ENCODE measurements at regions not wholly inside any gene's neighbourhood (a gene's known extent, or its start where the extent isn't known, plus 50 kb on each side); places are given as distances from the start of the nearest gene placed in this dataset.

DNA sequence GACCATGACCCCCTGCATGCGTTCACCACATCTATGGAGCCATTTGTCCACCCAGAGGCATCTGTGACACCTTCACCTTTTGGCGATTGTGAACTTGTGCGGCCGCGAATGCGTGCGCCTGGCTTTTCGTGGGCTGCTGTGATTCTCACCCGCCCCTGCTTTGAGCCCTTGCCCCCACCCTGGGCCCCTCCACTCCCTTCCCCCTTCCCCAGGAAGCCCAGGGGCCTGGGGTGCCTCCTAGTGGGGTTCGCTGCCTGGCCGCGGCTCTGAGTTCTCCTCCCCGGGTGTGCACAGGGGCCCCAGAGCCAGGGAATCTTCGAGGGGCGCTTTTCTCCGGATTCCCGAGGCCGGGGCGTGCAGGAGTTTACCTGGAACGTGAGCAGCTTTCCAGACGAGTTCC lies 97.9 kb upstream of the ACTRT2 start:
- TF ChIP-seq, protein P1, sequence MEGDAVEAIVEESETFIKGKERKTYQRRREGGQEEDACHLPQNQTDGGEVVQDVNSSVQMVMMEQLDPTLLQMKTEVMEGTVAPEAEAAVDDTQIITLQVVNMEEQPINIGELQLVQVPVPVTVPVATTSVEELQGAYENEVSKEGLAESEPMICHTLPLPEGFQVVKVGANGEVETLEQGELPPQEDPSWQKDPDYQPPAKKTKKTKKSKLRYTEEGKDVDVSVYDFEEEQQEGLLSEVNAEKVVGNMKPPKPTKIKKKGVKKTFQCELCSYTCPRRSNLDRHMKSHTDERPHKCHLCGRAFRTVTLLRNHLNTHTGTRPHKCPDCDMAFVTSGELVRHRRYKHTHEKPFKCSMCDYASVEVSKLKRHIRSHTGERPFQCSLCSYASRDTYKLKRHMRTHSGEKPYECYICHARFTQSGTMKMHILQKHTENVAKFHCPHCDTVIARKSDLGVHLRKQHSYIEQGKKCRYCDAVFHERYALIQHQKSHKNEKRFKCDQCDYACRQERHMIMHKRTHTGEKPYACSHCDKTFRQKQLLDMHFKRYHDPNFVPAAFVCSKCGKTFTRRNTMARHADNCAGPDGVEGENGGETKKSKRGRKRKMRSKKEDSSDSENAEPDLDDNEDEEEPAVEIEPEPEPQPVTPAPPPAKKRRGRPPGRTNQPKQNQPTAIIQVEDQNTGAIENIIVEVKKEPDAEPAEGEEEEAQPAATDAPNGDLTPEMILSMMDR (IDR thresholded peaks at IDR 0.05), result no peak
- DNase-seq (ENCODE audit: low spot score), result no peak
- ATAC-seq (ENCODE audit: low FRiP score), result no peak

DNA sequence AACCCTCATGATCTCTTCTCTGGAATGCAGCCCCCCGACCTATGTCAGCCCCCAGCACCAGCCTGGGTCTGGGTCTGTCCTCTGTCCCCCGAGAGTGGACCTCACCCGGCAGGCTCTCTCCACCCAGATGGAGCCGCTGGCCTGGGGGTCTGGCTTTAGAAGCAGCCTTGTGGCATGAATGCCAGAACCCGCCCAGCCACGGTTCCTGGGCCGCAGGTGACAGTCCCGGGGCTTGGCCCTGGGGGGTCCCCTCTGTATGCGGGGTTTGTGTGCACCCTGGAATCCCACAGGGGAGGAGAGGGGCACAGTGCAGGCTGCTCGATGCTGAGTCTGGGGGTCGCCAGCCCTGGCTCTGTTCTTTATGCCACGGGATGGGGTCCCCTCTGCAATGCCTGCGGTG lies 96.0 kb upstream of the ACTRT2 start:
- ATAC-seq (ENCODE audit: low FRiP score), result no peak
- no peak for DNase-seq (ENCODE audit: low spot score)
- TF ChIP-seq, protein P1 (IDR thresholded peaks at IDR 0.05), result no peak

DNA sequence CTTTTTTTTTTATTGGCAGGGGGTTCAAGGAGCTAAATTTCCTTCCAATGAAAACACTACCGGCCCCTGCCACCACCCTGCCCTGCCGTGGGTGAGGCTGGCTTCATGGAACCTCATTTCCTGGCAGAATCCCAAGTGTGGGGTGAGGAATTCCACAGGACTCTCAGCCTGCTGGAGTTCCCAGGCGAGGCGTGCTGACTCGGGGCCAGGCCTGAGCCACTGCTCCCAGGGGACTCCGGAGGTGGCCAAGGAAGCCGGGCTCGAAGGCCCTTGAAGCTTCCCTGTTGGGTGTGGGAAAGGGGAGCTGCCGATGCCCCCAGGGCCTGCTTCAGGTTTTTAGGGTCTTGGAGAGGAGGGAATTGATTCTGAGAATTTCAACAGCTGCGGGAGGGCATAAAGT lies 95.3 kb upstream of the ACTRT2 start:
- ATAC-seq (ENCODE audit: low FRiP score) (no peak), DNase-seq (ENCODE audit: low spot score) (no peak)
- TF ChIP-seq, protein P1 (IDR thresholded peaks at IDR 0.05), result no peak

DNA sequence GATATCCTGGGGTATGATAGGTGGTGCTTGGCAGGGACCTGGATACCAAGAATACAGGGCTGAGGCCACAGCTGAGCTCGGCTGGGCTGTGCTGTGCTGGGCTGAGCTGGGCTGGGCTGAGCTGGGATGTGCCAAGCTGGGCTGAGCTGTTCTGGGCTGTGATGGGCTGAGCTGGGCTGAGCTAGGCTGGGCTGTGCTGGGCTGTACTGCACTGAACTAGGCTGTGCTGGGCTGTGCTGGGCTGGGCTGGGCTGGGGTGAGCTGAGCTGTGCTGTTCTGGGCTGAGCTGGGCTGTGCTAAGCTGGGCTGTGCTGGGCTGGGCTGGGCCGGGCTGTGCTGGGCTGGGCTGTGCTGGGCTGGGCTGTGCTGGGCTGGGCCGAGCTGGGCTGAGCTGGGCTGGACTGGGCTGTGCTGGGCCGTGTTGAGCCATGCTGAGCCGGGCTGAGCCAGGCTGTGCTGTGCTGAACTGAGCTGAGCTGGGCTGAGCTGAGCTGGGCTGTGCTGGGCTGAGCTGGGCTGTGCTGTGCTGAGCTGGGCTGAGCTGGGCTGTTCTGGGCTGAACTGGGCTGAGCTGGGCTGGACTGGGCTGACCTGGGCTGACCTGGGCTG lies 94.7 kb upstream of the ACTRT2 start:
- no peak for DNase-seq (ENCODE audit: low spot score)
- ATAC-seq (ENCODE audit: low FRiP score), result no peak
- TF ChIP-seq, protein P1 (IDR thresholded peaks at IDR 0.05), result no peak

DNA sequence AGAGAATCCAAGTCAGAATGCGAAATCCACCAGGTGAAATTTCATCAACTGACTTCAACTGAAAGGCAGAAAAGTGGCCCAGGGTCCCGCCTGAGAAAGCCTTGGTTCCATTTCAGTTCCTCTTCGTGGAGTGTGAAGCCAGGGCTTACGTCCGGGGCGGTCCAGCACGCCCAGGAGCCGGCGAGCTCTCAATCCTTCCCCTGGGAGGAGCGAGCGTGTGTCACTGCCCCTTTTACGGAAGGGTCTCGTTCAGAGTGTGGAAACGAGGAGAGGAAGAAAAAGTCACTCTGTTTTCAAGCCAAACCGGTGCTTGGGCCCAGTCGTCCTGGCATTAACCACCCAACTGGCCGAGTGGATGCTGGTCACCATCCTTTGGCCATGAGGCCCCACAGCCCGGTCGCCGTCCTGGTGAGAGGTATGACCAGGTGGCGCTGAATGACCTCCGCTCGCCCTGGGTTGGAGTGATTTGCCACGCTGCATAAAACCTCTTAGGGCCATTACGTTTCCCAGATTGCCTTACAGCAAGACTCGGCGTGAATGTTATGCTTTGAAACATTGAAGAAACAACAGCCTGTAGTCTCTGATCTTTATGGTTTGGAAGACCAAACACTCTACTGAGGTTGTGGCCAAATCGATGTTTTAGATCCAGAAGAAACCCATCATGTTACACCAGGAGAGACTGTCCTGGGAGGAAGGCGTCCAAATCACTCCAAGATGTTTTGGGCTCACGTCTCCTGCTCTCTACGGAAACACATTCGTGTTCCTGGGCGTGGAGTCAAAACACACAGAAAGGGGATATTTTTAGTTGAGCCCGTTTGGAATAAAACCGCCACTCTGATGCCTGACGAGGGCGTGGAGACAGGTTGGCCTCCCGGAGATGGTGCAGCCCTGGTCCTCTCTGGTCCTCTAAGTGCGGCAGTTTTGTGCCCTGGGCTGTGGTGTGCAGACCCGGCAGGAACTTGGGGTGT lies 93.6 kb upstream of the ACTRT2 start:
- ATAC-seq (ENCODE audit: low FRiP score) (no peak), DNase-seq (ENCODE audit: low spot score) (no peak)
- TF ChIP-seq, protein P1 (IDR thresholded peaks at IDR 0.05), result no peak

DNA sequence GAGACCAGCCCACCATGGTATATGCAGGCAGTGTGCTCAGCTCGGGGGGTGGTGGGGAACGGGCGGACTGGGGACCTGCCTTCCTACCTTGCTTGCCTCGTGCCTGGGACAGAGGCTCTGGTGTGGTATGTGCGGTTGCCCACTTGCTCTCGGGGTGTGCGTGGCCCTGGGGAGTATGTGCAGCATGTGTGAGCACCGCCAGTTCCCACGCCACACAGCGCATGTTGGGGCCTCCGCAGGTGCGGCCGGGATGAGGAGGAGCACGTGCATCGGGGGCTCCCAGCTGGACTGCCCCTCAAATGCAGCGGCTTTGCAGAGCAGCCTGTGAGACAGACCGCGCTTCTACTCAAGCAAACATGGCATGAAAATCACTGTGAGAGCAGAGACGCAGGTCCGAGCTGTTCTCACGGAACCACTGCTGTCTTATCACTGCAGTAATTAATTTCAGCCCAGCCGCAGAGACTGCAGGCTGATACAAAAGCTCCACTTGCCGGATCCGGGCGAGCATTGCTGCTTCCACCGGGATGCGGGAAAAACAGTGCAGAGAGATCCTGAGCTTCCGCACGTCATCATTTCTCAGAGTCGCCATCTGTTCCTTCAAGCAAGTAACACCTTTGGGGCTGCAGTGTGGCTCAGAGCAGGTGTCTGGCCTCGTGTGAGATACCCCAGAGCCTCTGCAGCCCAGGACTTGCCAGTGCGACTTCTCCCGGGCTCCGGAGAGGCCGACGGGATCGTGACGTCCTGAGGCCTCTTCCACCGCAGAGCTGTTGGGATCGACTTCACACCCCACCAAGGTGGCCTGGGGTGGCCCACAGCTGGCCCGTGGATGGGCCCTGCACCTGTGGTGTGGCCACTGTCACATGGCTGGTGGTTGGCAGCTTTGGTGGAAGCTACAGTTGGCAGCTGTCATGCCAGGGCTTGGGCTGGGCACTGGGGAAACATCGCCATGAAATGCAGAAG lies 92.6 kb upstream of the ACTRT2 start:
- no peak for DNase-seq (ENCODE audit: low spot score)
- no peak for ATAC-seq (ENCODE audit: low FRiP score)
- TF ChIP-seq, protein P1 (IDR thresholded peaks at IDR 0.05), result no peak
